Skeletal muscle cell (primary cell): ENCODE measurements at regions not wholly inside any gene's neighbourhood (a gene's known extent, or its start where the extent isn't known, plus 50 kb on each side); places are given as distances from the start of the nearest gene placed in this dataset.

Experiments used
- DNase-seq: peaks from one replicate; pipeline ENCODE4 v3.0.0-alpha.2; 2010; ENCODE audit warnings: low read depth
- H3K4me3 ChIP-seq: 2 replicates; pipeline ENCODE4 v1.5.1; 2011; ENCODE audit warnings: low read depth, mild to moderate bottlenecking, control low read depth, low read length, moderate library complexity

DNA sequence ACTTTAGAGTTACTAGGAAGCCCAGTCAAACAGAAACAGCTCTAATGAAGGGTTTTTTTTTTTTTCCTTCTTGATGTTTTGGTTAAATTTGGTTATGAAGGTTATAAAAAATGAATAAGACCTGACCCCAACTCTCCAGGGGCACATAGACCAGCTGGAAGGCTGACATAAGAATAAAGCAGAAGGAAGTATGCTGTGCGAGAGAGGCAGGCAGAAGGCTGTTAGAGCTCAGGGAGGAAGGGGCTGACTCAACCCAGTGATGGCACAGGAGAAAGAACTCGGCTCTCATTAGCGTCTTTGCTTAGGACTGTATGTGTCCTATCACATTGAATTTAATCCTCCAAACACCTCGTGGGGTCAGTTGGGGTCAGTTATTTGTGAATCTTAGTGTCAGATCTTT, 474.6 kb downstream of the PMP22 start:
- H3K4me3 ChIP-seq, result no peak overlapping the region
- peak; percentile 53 for DNase-seq

GRCh38 chr17:14784997-14785696, 480.0 kb downstream of the PMP22 start:
- no peak for DNase-seq

GRCh38 chr17:14781123-14781522, 480.2 kb downstream of the HS3ST3B1 start:
- DNase-seq, result no peak
- no peak overlapping the region for H3K4me3 ChIP-seq

More at GRCh38 chr17:14784997-14785696, 480.0 kb downstream of the PMP22 start:
- H3K4me3 ChIP-seq, result no peak overlapping the region

DNA sequence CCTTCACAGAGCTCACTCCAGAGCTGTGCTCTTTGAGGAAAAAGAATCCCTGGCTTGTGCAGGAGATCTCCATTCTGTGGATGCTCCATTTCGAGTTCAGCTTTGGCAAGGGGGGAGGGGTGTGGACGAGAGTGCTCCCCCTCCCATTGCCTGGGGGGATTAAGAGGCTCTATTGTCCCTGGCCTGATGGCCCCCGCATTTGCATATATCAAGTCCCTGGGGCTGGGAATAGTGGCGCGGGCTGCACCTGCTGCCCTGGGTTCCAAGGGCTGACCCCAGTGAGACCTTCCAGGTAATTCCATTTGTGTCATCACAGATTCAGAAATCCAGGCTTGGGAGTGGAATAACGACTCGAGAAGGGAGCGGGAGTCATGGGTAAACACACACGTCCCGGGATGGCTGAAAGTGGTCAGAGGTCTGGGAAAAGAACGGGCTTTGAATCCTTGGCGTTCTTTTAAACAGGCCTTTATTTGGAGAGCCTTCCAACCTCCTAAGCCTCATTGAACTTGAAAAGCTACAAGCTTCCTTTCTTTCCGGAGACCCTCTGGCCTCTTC, 479.3 kb downstream of the HS3ST3B1 start:
- no peak for DNase-seq
- no peak overlapping the region for H3K4me3 ChIP-seq

DNA sequence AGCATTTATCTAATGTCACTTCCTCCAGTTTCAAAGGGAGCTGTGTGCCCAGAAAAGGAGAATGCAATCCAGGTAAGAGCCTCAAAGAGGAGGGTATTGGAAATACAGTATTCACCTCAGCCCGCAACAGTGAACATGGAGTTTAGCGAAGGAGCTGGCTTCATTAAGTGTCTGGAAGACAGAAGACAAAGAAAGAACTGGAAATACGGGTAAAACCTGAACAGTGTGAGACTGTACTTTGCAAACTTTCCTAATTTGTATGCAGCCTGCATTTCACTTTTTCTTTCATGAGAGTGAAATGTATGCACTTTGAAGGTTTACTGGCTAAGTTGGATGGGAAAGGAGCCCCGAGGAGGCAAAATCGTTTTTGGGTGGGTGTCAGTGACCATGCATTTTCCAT, 478.4 kb downstream of the HS3ST3B1 start:
- DNase-seq, result no peak
- no peak overlapping the region for H3K4me3 ChIP-seq

- H3K4me3 ChIP-seq, result no peak overlapping the region
- DNase-seq, result no peak
Measured at GRCh38 chr17:14777291-14777690, 476.4 kb downstream of the HS3ST3B1 start.

- no peak for DNase-seq
- H3K4me3 ChIP-seq, result no peak overlapping the region
Measured at GRCh38 chr17:14776791-14777190, 475.9 kb downstream of the HS3ST3B1 start.

GRCh38 chr17:14775731-14776492, 475.0 kb downstream of the HS3ST3B1 start:
- H3K4me3 ChIP-seq, result no peak overlapping the region
- no peak for DNase-seq

- no peak overlapping the region for H3K4me3 ChIP-seq
- DNase-seq, result no peak
Measured at GRCh38 chr17:14774774-14775173, 473.9 kb downstream of the HS3ST3B1 start.

GRCh38 chr17:14772776-14773175, 471.9 kb downstream of the HS3ST3B1 start:
- H3K4me3 ChIP-seq, result no peak overlapping the region
- DNase-seq, result no peak

DNA sequence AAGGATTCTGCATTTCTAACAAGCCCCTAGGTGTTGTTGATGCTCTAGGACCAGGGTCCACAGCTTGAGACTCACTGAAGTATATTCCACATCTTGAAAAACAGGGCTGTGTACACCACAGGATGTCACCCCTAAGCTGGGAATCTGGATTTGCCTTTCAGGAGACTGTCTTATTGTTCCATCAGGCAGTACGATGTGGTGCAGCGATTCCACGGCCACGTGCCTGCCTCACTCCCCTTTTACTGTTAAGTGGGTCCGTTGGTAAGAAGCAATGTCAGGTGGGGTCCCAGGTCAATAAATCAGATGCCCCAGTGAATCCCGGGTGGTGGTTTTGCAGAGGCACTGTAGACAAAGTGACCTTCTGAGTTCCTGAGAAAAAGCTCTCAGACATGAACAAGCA, 470.7 kb downstream of the HS3ST3B1 start:
- DNase-seq, result no peak
- no peak overlapping the region for H3K4me3 ChIP-seq

- DNase-seq, result no peak
- no peak overlapping the region for H3K4me3 ChIP-seq
Measured at GRCh38 chr17:14768923-14769322, 468.0 kb downstream of the HS3ST3B1 start.

- no peak for DNase-seq
- H3K4me3 ChIP-seq, result no peak overlapping the region
Measured at GRCh38 chr17:14762736-14763479, 462.0 kb downstream of the HS3ST3B1 start.

DNA sequence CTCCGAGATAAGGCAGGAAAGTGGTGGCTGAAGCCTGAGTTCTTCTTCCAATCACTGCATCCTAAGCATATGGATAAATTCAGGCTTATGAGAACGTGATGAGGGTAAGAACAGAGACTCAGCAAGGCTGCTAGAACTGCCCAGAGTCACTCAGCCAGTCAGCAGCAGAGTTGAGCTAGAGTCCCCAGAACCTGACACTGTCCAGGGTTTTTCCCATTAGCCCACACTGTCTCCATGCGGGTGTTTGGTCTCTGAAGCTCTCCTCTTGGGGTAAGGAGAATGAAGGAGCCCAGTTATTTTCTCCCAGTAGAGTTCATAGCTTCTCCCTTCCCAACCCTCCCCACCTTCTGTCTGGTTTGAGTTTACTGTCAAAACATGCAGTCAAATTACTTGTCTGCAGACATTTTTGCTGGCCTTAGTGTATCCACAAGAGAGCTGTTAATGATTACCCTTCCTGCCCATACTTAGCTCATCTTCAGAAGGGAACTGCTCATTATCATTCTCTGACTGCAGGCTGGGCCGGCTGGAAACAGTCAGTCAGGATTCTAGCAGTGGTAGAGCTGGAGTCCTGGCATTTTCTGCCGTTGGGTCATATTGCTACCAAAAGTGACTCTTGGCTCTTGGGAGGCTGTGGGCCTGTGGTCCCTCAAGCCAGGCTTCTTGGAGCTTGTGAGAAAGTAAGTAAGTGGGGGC, 460.0 kb downstream of the HS3ST3B1 start:
- DNase-seq, result no peak
- no peak overlapping the region for H3K4me3 ChIP-seq

GRCh38 chr17:14760212-14760611, 459.3 kb downstream of the HS3ST3B1 start:
- no peak overlapping the region for H3K4me3 ChIP-seq
- no peak for DNase-seq

DNA sequence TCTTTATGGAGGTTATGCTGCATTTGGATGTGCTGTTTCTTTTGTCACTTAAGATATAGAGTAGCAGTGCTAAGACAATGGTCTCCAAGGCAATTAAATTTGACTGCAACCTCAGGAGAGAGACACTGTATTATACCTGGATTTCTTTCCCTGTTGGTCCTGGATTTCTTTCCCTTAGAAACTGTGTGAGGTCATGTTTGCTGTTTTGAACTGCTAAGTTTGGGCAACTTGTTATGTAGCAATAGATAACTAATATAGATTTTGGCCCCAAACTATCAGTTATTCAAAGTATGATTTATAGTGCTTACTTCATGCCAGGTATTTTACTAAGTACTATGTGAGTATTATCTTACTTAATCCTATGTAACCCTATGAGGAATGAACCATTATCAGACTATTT, 458.4 kb downstream of the HS3ST3B1 start:
- no peak for DNase-seq
- no peak overlapping the region for H3K4me3 ChIP-seq

DNA sequence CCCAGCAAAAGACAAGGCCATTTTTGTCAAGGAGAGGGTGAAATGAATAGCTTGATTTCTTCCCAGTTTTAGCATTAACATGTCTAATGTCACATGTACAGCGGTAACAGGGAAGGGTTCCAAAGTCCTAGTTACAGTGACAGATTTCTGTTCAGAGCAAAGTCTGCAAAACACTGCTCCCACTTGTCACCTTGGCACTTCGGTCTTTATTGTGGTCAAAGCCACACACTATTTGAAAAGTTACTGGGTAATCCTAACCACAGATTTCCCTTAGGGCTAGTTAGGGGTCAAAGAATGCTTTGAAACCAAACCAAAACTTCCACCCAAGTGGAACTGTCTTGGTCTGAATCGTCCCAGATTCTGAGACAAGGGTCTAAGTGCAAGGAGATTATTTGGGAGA, 455.6 kb downstream of the HS3ST3B1 start:
- H3K4me3 ChIP-seq, result no peak overlapping the region
- DNase-seq, result no peak

GRCh38 chr17:14755002-14755401, 454.1 kb downstream of the HS3ST3B1 start:
- DNase-seq, result peak; percentile 47

GRCh38 chr17:14753383-14753782, 452.5 kb downstream of the HS3ST3B1 start:
- no peak for DNase-seq
- no peak overlapping the region for H3K4me3 ChIP-seq

More at GRCh38 chr17:14755002-14755401, 454.1 kb downstream of the HS3ST3B1 start:
- H3K4me3 ChIP-seq, result no peak overlapping the region
